Heart right ventricle (tissue), 16 donors: ENCODE measurements at regions not wholly inside any gene's neighbourhood (a gene's known extent, or its start where the extent isn't known, plus 50 kb on each side); places are given as distances from the start of the nearest gene placed in this dataset.

ENCODE experiments used
- ATAC-seq, 8 donors: fragments of 200-7000 bp; cut with Tn5 transposase; one replicate each; pipeline ENCODE4 v1.9.1; 2020; ENCODE audit warnings: mild to moderate bottlenecking in 8 of 8, moderate library complexity in 8 of 8, moderate number of reproducible peaks in 1 of 8
- DNase-seq, 2 donors: peaks; one replicate each; pipeline ENCODE4 v3.0.0-alpha.2; 2020
- H3K27ac ChIP-seq, 10 donors: fragments of 200-600 bp; sonication (generic) in 2 of 10; one replicate each; pipeline versions ENCODE4 v1.5.0 to v1.8.0; 2020 to 2022; ENCODE audit warnings: mild to moderate bottlenecking in 3 of 10
- H3K27me3 ChIP-seq, 7 donors: fragments of 200-600 bp; one replicate each; pipeline ENCODE4 v1.8.0; 2021 to 2022; ENCODE audit warnings: mild to moderate bottlenecking in 2 of 7
- H3K36me3 ChIP-seq, 9 donors: fragments of 200-600 bp; sonication (generic) in 1 of 9; one replicate each; pipeline versions ENCODE4 v1.5.0 to v1.8.0; 2020 to 2022; ENCODE audit warnings: mild to moderate bottlenecking in 2 of 9
- H3K4me1 ChIP-seq, 9 donors: fragments of 200-600 bp; sonication (generic) in 1 of 9; one replicate each; pipeline versions ENCODE4 v1.5.0 to v1.8.0; 2020 to 2022; ENCODE audit warnings: mild to moderate bottlenecking in 4 of 9
- H3K4me3 ChIP-seq, 10 donors: fragments of 200-600 bp; sonication (generic) in 2 of 10; one replicate each; pipeline versions ENCODE4 v1.5.0 to v1.8.0; 2020 to 2022; ENCODE audit warnings: mild to moderate bottlenecking in 7 of 10, moderate library complexity in 2 of 10
- H3K9me3 ChIP-seq, 11 donors: fragments of 200-600 bp in 10 of 11; sonication (generic) in 2 of 11; one replicate each; pipeline versions ENCODE4 v1.5.0 to v1.8.0; 2013 to 2022; ENCODE audit warnings: mild to moderate bottlenecking in 2 of 11, control low read depth in 1 of 11, moderate library complexity in 1 of 11
- CTCF ChIP-seq, 9 donors: fragments of 200-600 bp; sonication (generic) in 2 of 9; IDR thresholded peaks; one replicate each; pipeline versions ENCODE4 v1.5.0 to v1.8.0; 2021 to 2022; ENCODE audit warnings: antibody characterized with exemption in 9 of 9, mild to moderate bottlenecking in 5 of 9, moderate library complexity in 1 of 9
- WGBS, 2 donors: extraction: QIAGEN DNeasy Blood & Tissue Kit; methylation state at CpG; one replicate each; pipeline ENCODE4 v1.1.7; 2013; ENCODE audit warnings: inconsistent platforms in 1 of 2; 5-methylcytosine and 5-hydroxymethylcytosine counted together
- intact Hi-C, 10 donors: fragments of 100-400 bp; cut with DNase I; formaldehyde crosslinking; loops; one replicate each; pipeline versions ENCODE4 v1.11.1 to v1.14.2; 2022
- donor health status: Arrhythmogenic right ventricular cardiomyopathy.
- donor health status: ischemic (EF 13 %, LVEDD 7.1; RV severe dilation, severe dysfunction).
- donor health status: healthy with polysubstance abuse.
- donor health status: DM: no; HTN: yes; CAD: no.
- donor health status: DM: no; HTN: no; CAD: no.
- donor health status: ischemic (EF 25% LVEDD 6.9; RV normal size, moderate dysfunction).
- donor health status: ischemic (EF 25% LVEDD 5.7; RV mildly dilated, moderate dysfunction).
- donor health status: healthy.
- donor health status: DM: yes; HTN: yes; CAD: no.
- donor health status: Ischemic cardiomyopathy.
- donor health status: ischemic (EF 35%, LVEDD 5.7; RV mildly dilated, moderate dysfunction).
- donor health status: nonischemic (EF 11% LVEDD 7.7; RV severe dilation, severe dysfunction).
- donor health status: DM: yes; HTN: yes; CAD: no.
- donor health status: PGD.
- donor health status: ischemic (EF 29% LVEDD 5.4; RV normal size, mild dysfunction).
- donor health status: nonischemic (EF 23%, LVEDD 6.1; RV moderate dilation, normal function).

GRCh38 chr1:40928699-40929098, 50.8 kb upstream of the CTPS1 start:
- no peak for TF ChIP-seq CTCF (IDR thresholded peaks at IDR 0.05)
- H3K4me1 ChIP-seq = peaks cover 0 to 15% (median 0%) of the 10 kb centered on the region in 9 donors
- WGBS, 2 donors = 95 to 100% methylated on average over 2 of the region's 2 CpGs

DNA sequence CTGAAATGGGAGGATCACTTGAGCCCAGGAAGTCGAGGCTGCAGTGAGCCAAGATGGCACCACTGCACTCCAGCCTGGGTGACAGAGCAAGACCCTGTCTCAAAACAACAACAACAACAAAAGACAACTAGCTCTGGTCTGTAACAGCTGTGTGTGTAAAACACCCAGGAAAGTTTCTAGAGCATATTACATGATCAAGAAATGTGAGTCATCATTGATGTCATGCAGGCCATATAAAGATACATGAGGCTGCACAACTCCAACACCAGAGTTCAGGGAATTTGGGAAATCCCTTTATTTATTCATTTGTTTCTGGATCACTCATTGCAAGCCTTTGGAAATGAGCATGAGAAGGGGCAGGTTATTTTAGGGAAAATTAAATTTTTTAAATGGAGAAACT, 50.3 kb upstream of the CTPS1 start:
- Histone ChIP-seq H3K4me3 (no peak overlapping the region), H3K27me3 (no peaks in the 10 kb centered on the region), H3K4me1 (peaks cover 0 to 15% (median 0%) of the 10 kb centered on the region in 9 donors), H3K27ac (no peak overlapping the region), H3K9me3 (no peaks in the 10 kb centered on the region), H3K36me3 (no peaks in the 10 kb centered on the region)
- ATAC-seq (no peak), DNase-seq (no peak)
- no peak for TF ChIP-seq CTCF (IDR thresholded peaks at IDR 0.05)
- 100% methylated on average over 1 of the region's 1 CpG for WGBS, 2 donors
- intact Hi-C loops = no loop called here

More at GRCh38 chr1:40928699-40929098, 50.8 kb upstream of the CTPS1 start:
- intact Hi-C loops = no loop called here
- H3K27me3 ChIP-seq = no peaks in the 10 kb centered on the region
- no peak overlapping the region for H3K27ac ChIP-seq
- H3K9me3 ChIP-seq = no peaks in the 10 kb centered on the region
- no peaks in the 10 kb centered on the region for H3K36me3 ChIP-seq
- ATAC-seq = no peak
- no peak for DNase-seq
- no peak overlapping the region for H3K4me3 ChIP-seq
